CD4-positive, alpha-beta T cell (primary cell): ENCODE measurements at regions not wholly inside any gene's neighbourhood (a gene's known extent, or its start where the extent isn't known, plus 50 kb on each side); places are given as distances from the start of the nearest gene placed in this dataset.

Source experiments
- ATAC-seq: fragments of 200-7000 bp; cut with Tn5 transposase; one replicate; pipeline ENCODE4 v1.10.0; 2022; ENCODE audit warnings: mild to moderate bottlenecking; ENCODE audit not compliant: poor library complexity
- CTCF ChIA-PET: fragments of 350-600 bp; sonication (Branson Sonifier 250); formaldehyde crosslinking; loops from one replicate; lab custom pipeline; 2021; ENCODE audit warnings: antibody characterized with exemption, inconsistent platforms; lab: Charles Lee
- POLR2A ChIA-PET: fragments of 350-600 bp; sonication (Branson Sonifier 250); formaldehyde crosslinking; loops from one replicate; lab custom pipeline; 2021; ENCODE audit warnings: antibody characterized with exemption, inconsistent platforms; lab: Charles Lee
- DNase-seq, 14 experiments: peaks; one replicate each; pipeline ENCODE4 v3.0.0-alpha.2; 2013 to 2020; ENCODE audit warnings: mixed read lengths in 2 of 14
- H3K27ac ChIP-seq, 2 donors: one replicate each; pipeline versions ENCODE4 v1.5.1 to v1.7.0; 2013; ENCODE audit warnings: low read length in 2 of 2, low read depth in 1 of 2, mild to moderate bottlenecking in 1 of 2
- H3K27me3 ChIP-seq, 2 experiments: 1 replicate in 1 of 2; 2 replicates in 1 of 2; pipeline versions ENCODE4 v1.6.1 to v1.7.0; 2013; ENCODE audit warnings: low read length in 2 of 2, control low read depth in 1 of 2, mild to moderate bottlenecking in 1 of 2, moderate library complexity in 1 of 2; ENCODE audit not compliant: insufficient read depth in 2 of 2, control insufficient read depth in 1 of 2
- H3K36me3 ChIP-seq: one replicate; pipeline ENCODE4 v1.6.1; 2013; ENCODE audit warnings: low read length, control low read depth; ENCODE audit not compliant: insufficient read depth
- H3K4me1 ChIP-seq: one replicate; pipeline ENCODE4 v1.6.1; 2013; ENCODE audit warnings: low read length, control low read depth; ENCODE audit not compliant: insufficient read depth
- H3K4me3 ChIP-seq: one replicate; pipeline ENCODE4 v1.5.1; 2013; ENCODE audit warnings: mild to moderate bottlenecking, low read length, moderate library complexity
- H3K9me3 ChIP-seq, 2 experiments: 1 replicate in 1 of 2; 2 replicates in 1 of 2; pipeline versions ENCODE4 v1.6.1 to v1.7.0; 2013; ENCODE audit warnings: low read length in 2 of 2, mild to moderate bottlenecking in 2 of 2, control low read depth in 1 of 2, moderate library complexity in 1 of 2; ENCODE audit not compliant: control insufficient read depth in 1 of 2, insufficient read depth in 1 of 2
- H3K27ac Mint-ChIP-seq: one replicate; pipeline ENCODE4 v1.8.0; 2020; ENCODE audit warnings: mixed read lengths
- H3K27me3 Mint-ChIP-seq: one replicate; pipeline ENCODE4 v1.8.0; 2021; ENCODE audit warnings: mixed read lengths
- H3K36me3 Mint-ChIP-seq: one replicate; pipeline ENCODE4 v1.8.0; 2021; ENCODE audit warnings: low read depth, mixed read lengths
- H3K4me1 Mint-ChIP-seq: one replicate; pipeline ENCODE4 v1.8.0; 2021; ENCODE audit warnings: low read depth, mixed read lengths
- H3K4me3 Mint-ChIP-seq: one replicate; pipeline ENCODE4 v1.8.0; 2020; ENCODE audit warnings: mild to moderate bottlenecking, mixed read lengths
- H3K9me3 Mint-ChIP-seq: one replicate; pipeline ENCODE4 v1.8.0; 2020; ENCODE audit warnings: mixed read lengths
- CTCF ChIP-seq: fragments of 200-600 bp; IDR thresholded peaks from one replicate; pipeline ENCODE4 v1.8.0; 2022; ENCODE audit warnings: antibody characterized with exemption, mild to moderate bottlenecking
- intact Hi-C, 2 experiments: fragments of 100-400 bp; cut with DNase I in 1 of 2; cut with micrococcal nuclease in 1 of 2; formaldehyde crosslinking; loops; one replicate each; pipeline versions ENCODE4 v1.15.1 to v1.9.0; 2023 to 2025; cut with DNase I, micrococcal nuclease

- no peaks in the 10 kb centered on the region for H3K9me3 Mint-ChIP-seq
- H3K4me3 ChIP-seq = no peak overlapping the region
- POLR2A ChIA-PET = no interaction called here
- H3K9me3 ChIP-seq = no peaks in the 10 kb centered on the region
- no peak overlapping the region for H3K4me3 Mint-ChIP-seq
- intact Hi-C loops = no loop called here
- H3K27me3 Mint-ChIP-seq = no peaks in the 10 kb centered on the region
- H3K36me3 ChIP-seq = no peaks in the 10 kb centered on the region
- no peak overlapping the region for H3K27ac ChIP-seq
- no peaks in the 10 kb centered on the region for H3K36me3 Mint-ChIP-seq
- DNase-seq (no peak), ATAC-seq (no peak)
- no peaks in the 10 kb centered on the region for H3K4me1 ChIP-seq
- CTCF ChIA-PET = no interaction called here
- no peaks in the 10 kb centered on the region for H3K4me1 Mint-ChIP-seq
- no peak for TF ChIP-seq CTCF
- H3K27ac Mint-ChIP-seq = no peak overlapping the region
- no peaks in the 10 kb centered on the region for H3K27me3 ChIP-seq
These were observed 343.1 kb downstream of the CCER1 start for GRCh38 chr12:90611891-90612290.

- H3K4me3 Mint-ChIP-seq = no peak overlapping the region
- no peaks in the 10 kb centered on the region for H3K9me3 ChIP-seq
- no peak overlapping the region for H3K4me3 ChIP-seq
- no peaks in the 10 kb centered on the region for H3K36me3 ChIP-seq
- H3K27ac Mint-ChIP-seq = no peak overlapping the region
- POLR2A ChIA-PET = no interaction called here
- intact Hi-C loops = no loop called here
- H3K4me1 ChIP-seq = no peaks in the 10 kb centered on the region
- H3K27me3 ChIP-seq = no peaks in the 10 kb centered on the region
- no peaks in the 10 kb centered on the region for H3K36me3 Mint-ChIP-seq
- H3K9me3 Mint-ChIP-seq = no peaks in the 10 kb centered on the region
- no peaks in the 10 kb centered on the region for H3K27me3 Mint-ChIP-seq
- no peak overlapping the region for H3K27ac ChIP-seq
- ATAC-seq = no peak
- TF ChIP-seq CTCF = no peak
- no peak for DNase-seq
- CTCF ChIA-PET = no interaction called here
- H3K4me1 Mint-ChIP-seq = no peaks in the 10 kb centered on the region
These were observed 343.9 kb downstream of the CCER1 start for GRCh38 chr12:90611048-90611447.

GRCh38 chr12:90593596-90594295 is 361.2 kb downstream of the CCER1 start:
- no peaks in the 10 kb centered on the region for H3K36me3 Mint-ChIP-seq
- H3K4me1 Mint-ChIP-seq = no peaks in the 10 kb centered on the region
- Histone ChIP-seq H3K4me1 (no peaks in the 10 kb centered on the region), H3K27me3 (no peaks in the 10 kb centered on the region), H3K9me3 (no peaks in the 10 kb centered on the region), H3K4me3 (no peak overlapping the region), H3K36me3 (no peaks in the 10 kb centered on the region), H3K27ac (no peak overlapping the region)
- no peak overlapping the region for H3K27ac Mint-ChIP-seq
- ChIA-PET CTCF (no interaction called here), POLR2A (no interaction called here)
- no peaks in the 10 kb centered on the region for H3K9me3 Mint-ChIP-seq
- no peak for TF ChIP-seq CTCF
- H3K27me3 Mint-ChIP-seq = no peaks in the 10 kb centered on the region
- no peak for DNase-seq
- intact Hi-C loops = no loop called here
- H3K4me3 Mint-ChIP-seq = no peak overlapping the region
- no peak for ATAC-seq
